ENCODE measurements at regions not wholly inside any gene's neighbourhood (a gene's known extent, or its start where the extent isn't known, plus 50 kb on each side); places are given as distances from the start of the nearest gene placed in this dataset.

DNA sequence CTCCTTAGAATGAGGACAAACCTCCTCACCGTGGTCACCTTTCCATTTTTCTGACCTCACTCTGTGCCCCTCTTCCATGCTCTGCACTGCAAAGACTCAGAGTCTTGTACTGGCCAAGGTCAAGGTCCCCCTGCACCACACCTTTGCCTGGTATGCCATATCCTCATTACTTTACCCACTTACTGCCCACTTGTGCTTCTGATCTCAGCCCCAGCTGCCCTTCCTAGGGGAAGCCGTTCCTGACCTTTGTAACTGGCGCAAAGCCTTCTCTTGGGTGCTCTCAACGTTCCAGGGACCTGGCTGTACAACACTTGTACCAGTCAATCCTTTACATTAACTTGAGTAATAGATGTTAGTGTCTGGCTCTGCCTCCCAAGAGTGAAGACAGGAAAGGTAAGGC lies 256.0 kb downstream of the SV2B start:
- no peak for TF ChIP-seq POLR2A (IDR thresholded peaks at IDR 0.05)
- TF ChIP-seq, protein P1, sequence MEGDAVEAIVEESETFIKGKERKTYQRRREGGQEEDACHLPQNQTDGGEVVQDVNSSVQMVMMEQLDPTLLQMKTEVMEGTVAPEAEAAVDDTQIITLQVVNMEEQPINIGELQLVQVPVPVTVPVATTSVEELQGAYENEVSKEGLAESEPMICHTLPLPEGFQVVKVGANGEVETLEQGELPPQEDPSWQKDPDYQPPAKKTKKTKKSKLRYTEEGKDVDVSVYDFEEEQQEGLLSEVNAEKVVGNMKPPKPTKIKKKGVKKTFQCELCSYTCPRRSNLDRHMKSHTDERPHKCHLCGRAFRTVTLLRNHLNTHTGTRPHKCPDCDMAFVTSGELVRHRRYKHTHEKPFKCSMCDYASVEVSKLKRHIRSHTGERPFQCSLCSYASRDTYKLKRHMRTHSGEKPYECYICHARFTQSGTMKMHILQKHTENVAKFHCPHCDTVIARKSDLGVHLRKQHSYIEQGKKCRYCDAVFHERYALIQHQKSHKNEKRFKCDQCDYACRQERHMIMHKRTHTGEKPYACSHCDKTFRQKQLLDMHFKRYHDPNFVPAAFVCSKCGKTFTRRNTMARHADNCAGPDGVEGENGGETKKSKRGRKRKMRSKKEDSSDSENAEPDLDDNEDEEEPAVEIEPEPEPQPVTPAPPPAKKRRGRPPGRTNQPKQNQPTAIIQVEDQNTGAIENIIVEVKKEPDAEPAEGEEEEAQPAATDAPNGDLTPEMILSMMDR (IDR thresholded peaks at IDR 0.05): no peak

Measured in body of pancreas (tissue), 4 donors.